ENCODE measurements at regions not wholly inside any gene's neighbourhood (a gene's known extent, or its start where the extent isn't known, plus 50 kb on each side); places are given as distances from the start of the nearest gene placed in this dataset.

GRCh38 chr10:84848967-84849366, 520.6 kb downstream of the CCSER2 start:
- no peak for TF ChIP-seq ARNT (IDR thresholded peaks at IDR 0.05)
- TF ChIP-seq FOXM1 (IDR thresholded peaks at IDR 0.05; ENCODE audit: borderline replicate concordance) = no peak
- TF ChIP-seq LEF1 (IDR thresholded peaks at IDR 0.05; ENCODE audit: borderline replicate concordance) = no peak
- TF ChIP-seq SP1 (IDR thresholded peaks at IDR 0.05) = no peak
- TF ChIP-seq ZNF384 (IDR thresholded peaks at IDR 0.05) = no peak
- TF ChIP-seq ELF4 (IDR thresholded peaks at IDR 0.05) = no peak
- TF ChIP-seq HDGF (IDR thresholded peaks at IDR 0.05; ENCODE audit: borderline replicate concordance) = no peak
- no peak for TF ChIP-seq FOXA1 (IDR thresholded peaks at IDR 0.05)
- TF ChIP-seq SUZ12 (IDR thresholded peaks at IDR 0.05) = no peak
- TF ChIP-seq TARDBP (IDR thresholded peaks at IDR 0.05) = no peak
- no peak for TF ChIP-seq BHLHE40 (IDR thresholded peaks at IDR 0.05; ENCODE audit: borderline replicate concordance)
- no peak for TF ChIP-seq NFRKB (IDR thresholded peaks at IDR 0.05)
- TF ChIP-seq FOXK2 (IDR thresholded peaks at IDR 0.05) = no peak
- no peak for TF ChIP-seq CTBP1 (IDR thresholded peaks at IDR 0.05; ENCODE audit: borderline replicate concordance)

Measured in HEK293T (cell line).